ENCODE measurements at regions not wholly inside any gene's neighbourhood (a gene's known extent, or its start where the extent isn't known, plus 50 kb on each side); places are given as distances from the start of the nearest gene placed in this dataset.
"Not testable (repeated sequence)": the region's sequence is repeated elsewhere in the genome, so short reads cannot be mapped to it uniquely, and the experiment has no call there.

DNA sequence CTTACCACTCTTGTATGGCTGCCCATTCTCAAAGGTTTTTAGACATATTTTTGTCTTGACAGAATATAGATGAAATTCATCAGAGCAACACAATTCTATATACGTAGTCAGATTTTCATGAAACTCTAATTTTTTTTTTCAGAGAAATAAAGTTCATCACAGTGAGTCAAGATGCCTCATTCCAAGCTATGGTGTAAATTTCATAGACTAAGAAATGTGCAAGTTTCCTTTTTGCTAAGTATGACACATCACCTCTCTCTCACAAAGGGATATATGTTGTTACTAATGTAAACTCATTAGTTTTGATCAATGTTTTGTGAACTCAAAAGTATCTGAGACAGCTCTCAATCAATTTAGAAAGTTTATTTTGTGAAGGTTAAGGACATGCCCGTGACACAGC, 60.4 kb upstream of the ATXN3L start:
- no peaks in the 10 kb centered on the region for H3K36me3 Mint-ChIP-seq
- peak overlapping the region in 1 of 2 donors; percentile 55 for H3K27ac Mint-ChIP-seq
- ATAC-seq (peak; percentile 77 to 93), DNase-seq (ENCODE audit: low spot score in 2 of 2) (no peak)
- no peaks in the 10 kb centered on the region for H3K9me3 Mint-ChIP-seq

DNA sequence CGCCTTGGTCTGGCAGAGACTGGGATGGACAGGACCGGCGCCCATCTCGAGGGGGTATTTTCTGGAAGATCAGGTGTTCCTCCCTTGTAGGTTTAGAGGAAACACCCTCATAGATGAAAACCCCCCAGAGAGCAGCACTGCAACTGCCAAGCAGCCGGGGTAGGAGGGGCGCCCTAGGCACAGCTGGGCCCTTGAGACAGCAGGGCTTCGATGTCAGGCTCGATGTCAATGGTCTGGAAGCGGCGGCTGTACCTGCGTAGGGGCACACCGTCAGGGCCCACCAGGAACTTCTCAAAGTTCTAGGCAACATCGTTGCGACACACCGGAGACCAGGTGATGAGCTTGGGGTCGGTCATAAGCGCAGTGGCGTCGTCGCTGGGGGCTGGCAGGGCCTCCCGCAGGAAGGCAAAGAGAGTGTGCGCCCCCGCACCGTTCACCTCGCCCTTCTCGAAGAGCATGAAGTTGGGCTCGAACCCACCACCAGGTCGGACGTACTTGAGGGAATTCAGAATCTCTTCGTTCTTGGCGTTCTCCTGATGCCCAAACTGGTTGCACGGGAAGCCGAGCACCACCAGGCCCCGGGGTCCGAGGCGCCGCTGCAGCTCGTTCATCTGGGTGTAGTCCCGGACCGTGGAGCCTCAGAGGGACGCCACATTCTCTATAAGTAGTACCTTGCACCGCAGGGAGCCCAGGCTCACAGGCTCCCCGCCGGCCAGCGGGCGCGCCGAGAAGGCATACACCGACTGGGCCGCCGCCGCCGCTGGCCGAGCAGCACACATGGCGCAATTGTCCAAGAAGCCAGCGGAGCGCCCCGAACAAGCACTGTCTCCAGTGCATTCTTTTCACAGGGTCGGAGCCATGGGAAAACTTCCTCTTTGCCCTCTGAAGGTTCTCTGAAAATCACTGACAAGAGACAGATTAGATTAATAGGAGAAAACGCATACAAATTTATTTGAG, 59.0 kb upstream of the ATXN3L start:
- not testable (repeated sequence) for H3K27ac Mint-ChIP-seq, H3K36me3 Mint-ChIP-seq, H3K9me3 Mint-ChIP-seq, ATAC-seq
- peak in 1 of 2 donors; percentile 4 for DNase-seq (ENCODE audit: low spot score in 2 of 2)

DNA sequence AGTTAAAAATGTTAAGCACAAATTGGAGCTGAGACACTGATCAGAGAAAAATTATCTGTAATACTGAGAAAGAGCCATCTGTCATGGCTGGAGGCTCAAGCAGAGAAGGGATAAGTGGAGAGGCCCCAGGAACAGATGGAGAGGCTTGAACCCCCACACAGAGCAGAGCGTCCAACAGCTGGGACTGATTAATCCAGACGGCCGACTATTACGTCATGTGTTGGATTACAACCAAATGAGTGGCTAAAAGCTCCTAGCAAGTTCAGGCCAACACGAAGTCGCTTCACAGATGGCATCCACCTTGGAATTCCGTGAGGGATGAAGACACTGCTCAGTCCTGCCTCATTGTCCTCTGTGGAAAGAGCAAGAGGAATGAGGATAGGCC, 57.7 kb upstream of the ATXN3L start:
- DNase-seq (ENCODE audit: low spot score in 2 of 2) (no peak), ATAC-seq (no peak)
- Mint-ChIP-seq H3K9me3 (no peaks in the 10 kb centered on the region), H3K36me3 (no peaks in the 10 kb centered on the region), H3K27ac (no peak overlapping the region)

DNA sequence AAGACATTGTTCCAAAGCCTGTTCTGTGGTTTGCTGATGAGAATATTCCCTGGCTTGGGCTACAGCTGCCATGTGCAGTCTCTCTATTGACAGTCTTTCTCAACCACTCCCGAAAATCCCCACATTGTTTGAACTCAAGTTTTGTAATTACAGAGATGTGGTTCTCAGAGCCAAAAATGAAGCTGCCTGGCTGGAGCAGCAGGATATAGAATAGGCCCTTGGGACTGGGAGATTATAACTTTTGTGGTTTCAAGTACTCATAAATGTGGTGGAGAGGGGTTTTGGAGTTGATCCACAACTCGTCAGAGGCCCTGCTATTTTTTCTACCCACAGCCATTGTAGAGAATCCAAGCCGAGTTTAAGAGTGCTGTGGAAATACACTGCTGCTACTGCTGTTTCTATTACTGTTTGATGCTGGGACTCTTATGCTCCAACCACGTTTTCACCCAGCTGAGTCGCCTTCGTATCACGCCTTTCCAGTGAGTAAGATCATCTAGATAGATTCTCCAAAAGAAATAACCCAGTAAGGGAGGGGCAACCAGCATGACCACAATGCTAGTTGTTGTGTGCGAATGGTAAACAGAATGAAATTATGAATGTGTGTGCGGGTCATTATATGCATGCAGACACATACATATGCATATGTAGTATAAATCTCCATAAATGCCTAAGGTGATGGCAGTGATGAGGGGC, 57.1 kb upstream of the ATXN3L start:
- DNase-seq (ENCODE audit: low spot score in 2 of 2) (no peak), ATAC-seq (peak; percentile 65 to 72)
- no peak overlapping the region for H3K27ac Mint-ChIP-seq
- no peaks in the 10 kb centered on the region for H3K36me3 Mint-ChIP-seq
- H3K9me3 Mint-ChIP-seq = no peaks in the 10 kb centered on the region

DNA sequence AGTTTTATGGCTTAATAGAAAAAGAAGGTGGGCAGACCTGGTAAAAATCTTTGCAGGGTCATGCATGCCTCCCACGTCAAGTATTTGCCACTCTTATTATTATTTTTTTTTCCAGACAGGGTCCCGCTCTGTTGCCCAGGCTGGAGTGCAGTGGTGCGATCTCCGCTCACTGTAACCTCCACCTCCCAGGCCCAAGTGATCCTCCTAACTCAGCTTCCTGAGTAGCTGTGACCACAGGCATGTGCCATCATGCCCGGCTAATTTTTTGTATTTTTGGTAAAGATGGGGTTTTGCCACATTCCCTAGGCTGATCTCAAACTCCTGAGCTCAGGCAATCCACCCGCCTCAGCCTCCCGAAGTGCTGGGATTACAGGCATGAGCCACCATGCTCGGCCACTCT, 55.7 kb upstream of the ATXN3L start:
- H3K36me3 Mint-ChIP-seq; DNase-seq (ENCODE audit: low spot score in 2 of 2); H3K9me3 Mint-ChIP-seq; ATAC-seq; H3K27ac Mint-ChIP-seq: not testable (repeated sequence)

DNA sequence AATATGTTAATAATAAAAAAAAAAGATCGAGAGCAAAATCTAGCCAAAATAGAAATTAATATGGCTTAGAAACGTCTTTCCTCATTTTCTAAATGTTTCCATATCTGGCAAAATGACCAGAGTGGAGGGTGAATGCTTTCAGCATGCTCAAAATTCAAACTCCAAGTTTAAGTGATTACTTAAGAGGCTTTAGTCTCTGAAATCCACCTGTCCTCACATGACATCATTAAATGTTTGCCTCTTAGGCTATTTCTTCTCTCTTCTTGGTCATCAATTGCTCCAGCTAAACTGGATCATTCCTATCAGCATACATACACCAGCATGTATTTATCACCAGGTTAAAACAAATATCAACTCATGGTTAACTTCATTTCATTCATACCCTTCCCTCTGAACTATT, 54.5 kb upstream of the ATXN3L start:
- H3K27ac Mint-ChIP-seq = no peak overlapping the region
- H3K36me3 Mint-ChIP-seq = no peaks in the 10 kb centered on the region
- ATAC-seq (no peak), DNase-seq (ENCODE audit: low spot score in 2 of 2) (no peak)
- H3K9me3 Mint-ChIP-seq = peaks cover 0 to 6% of the 10 kb centered on the region in 2 donors

DNA sequence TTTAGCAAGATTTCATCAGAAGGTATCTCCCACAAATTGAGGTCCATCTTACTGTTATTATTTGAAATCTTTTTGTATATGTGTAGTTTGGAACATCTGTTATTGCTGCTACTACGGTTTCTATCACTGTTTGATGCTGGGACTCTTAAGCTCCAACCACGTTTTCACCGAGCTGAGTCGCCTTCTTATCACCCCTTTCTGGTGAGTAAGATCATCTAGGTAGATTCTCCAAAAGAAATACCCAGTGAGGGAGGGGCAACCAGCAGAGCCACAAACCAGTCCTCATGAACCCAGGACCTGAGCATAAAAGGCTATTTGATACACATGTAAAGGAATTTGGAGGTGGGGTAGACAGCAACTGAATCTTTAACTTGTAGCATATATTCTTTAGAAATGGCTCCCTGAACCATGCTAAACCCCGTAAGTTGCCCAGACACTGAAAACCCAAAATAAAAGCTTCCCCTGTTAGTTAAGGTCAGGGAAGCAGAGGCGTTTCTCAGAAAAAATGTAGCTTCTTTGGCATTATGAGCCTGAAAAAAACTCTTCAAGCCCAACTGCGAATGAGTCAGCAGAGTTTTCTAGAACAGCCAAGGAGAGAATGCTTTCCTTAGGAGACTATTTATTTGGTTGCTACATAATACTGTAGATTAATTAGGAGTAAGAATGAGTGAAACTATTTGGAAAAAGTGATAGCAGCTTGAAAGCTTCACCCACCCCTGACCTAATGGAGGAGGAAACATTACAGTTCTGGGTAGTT, 53.8 kb upstream of the ATXN3L start:
- peak in 1 of 2 donors; percentile 70 for ATAC-seq
- DNase-seq (ENCODE audit: low spot score in 2 of 2) = no peak
- Mint-ChIP-seq H3K9me3 (peaks cover 0 to 6% of the 10 kb centered on the region in 2 donors), H3K36me3 (no peaks in the 10 kb centered on the region), H3K27ac (no peak overlapping the region)

DNA sequence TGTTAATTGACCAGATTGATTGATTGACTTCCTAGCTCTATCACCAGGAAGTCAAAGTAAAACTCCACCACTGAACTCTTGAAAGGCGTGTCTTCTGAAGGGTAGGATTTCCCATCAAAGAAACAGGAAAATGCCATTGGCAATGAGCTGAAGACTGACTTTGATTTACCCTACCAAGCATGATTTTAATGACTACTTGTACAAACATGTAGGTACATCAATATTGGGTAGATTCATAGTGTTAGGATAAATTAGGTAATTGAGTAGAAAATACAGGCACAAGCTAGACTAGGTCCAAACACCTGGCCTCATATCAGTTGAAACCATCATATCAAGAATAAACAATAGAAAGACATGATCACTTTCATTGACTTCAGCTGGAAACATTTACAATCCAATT, 53.2 kb upstream of the ATXN3L start:
- ATAC-seq (peak in 1 of 2 donors; percentile 26), DNase-seq (ENCODE audit: low spot score in 2 of 2) (no peak)
- Mint-ChIP-seq H3K36me3 (no peaks in the 10 kb centered on the region), H3K27ac (no peak overlapping the region), H3K9me3 (peaks cover 0 to 6% of the 10 kb centered on the region in 2 donors)

DNA sequence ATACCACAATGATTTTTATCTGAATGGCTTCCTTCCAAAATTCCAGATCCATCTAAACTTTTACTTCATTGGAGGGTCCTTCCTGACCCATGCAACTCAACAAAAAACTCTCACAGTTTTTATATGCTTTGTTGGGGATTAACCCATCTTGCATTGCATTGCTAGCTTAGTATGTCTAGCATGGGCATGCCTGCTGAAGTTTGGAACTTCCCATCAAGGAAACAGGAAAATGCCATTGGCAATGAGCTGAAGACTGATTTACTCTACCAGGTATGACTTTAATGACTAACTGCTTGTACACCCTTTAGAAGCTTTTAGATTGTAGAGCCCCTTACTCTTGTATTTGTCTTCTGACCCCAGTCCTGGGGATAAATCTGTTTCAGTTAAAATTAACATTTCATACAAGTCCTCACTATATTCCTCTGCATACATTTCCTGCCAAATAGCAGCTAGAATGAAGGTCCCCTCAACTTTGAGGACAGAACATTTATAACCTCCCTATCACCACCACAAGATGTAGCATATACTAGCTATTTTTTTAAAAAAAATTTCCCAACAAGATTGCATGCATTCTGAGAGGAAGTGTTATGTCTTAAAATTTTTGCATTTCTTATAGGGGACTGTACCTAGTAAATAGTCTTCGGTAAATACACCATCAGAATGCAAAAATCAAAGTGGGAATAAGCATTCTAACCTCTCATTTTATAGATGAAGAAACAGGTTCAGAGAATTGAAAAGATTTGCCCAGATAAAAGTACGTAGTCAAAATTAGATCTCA, 52.5 kb upstream of the ATXN3L start:
- peaks cover 0 to 6% of the 10 kb centered on the region in 2 donors for H3K9me3 Mint-ChIP-seq
- no peak overlapping the region for H3K27ac Mint-ChIP-seq
- DNase-seq (ENCODE audit: low spot score in 2 of 2) (no peak), ATAC-seq (no peak)
- H3K36me3 Mint-ChIP-seq = no peaks in the 10 kb centered on the region

DNA sequence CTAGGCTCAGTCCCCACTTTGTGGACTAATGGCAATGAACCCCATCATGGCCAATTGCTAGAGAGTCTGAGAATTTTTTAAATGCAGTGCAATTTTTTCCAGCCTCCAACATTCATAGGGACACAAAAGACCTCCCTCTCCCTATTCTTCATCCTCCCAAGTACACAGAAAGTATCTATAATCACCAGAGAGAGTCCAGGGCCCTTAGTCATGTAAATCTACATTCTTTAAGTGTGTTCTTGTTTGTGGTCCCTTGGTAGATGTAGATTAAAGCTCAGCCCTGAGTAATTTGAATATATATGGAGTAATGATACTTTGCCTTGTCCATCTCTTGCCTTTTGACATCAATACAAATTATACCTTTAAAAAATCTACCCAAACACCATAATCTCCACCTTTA, 51.3 kb upstream of the ATXN3L start:
- Mint-ChIP-seq H3K27ac (no peak overlapping the region), H3K9me3 (peaks cover 0 to 6% of the 10 kb centered on the region in 2 donors), H3K36me3 (no peaks in the 10 kb centered on the region)
- DNase-seq (ENCODE audit: low spot score in 2 of 2) = no peak
- no peak for ATAC-seq

DNA sequence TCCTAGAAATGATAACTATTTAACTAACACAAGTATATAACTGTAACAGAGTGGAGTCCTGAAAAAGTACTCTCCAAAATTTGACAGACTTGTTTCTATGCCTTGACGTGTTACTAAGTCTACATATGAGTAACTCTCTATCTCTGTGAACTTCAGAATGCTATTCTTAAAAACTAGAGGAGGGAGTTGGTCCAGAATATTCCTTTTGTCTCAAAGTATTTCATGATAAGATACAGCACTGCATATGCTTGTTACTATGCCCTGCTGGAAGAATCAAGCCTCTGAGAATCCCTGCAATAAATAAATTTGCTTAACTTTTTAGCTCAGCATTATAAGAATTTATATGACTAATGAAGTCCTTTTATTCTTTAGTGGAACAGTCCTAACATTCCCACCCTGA, 50.9 kb upstream of the ATXN3L start:
- Mint-ChIP-seq H3K9me3 (peaks cover 0 to 6% of the 10 kb centered on the region in 2 donors), H3K27ac (no peak overlapping the region), H3K36me3 (no peaks in the 10 kb centered on the region)
- ATAC-seq (no peak), DNase-seq (ENCODE audit: low spot score in 2 of 2) (no peak)

Measured in activated naive CD4-positive, alpha-beta T cell treated with anti-CD3 and anti-CD28 coated beads, Interleukin-2, amount 50 U/mL, for 72 hours (primary cell).